ENCODE measurements at regions not wholly inside any gene's neighbourhood (a gene's known extent, or its start where the extent isn't known, plus 50 kb on each side); places are given as distances from the start of the nearest gene placed in this dataset.
A peak's percentile ranks its signal among the peaks of the same experiment; 100 is the strongest.

GRCh38 chr12:115208098-115208497 is 524.1 kb upstream of the TBX3 start:
- FAIRE-seq (no peak), DNase-seq (ENCODE audit: insufficient read length, low spot score) (no peak)
- TF ChIP-seq POLR2A (IDR thresholded peaks at IDR 0.05; ENCODE audit: low read depth, low read length): no peak

DNA sequence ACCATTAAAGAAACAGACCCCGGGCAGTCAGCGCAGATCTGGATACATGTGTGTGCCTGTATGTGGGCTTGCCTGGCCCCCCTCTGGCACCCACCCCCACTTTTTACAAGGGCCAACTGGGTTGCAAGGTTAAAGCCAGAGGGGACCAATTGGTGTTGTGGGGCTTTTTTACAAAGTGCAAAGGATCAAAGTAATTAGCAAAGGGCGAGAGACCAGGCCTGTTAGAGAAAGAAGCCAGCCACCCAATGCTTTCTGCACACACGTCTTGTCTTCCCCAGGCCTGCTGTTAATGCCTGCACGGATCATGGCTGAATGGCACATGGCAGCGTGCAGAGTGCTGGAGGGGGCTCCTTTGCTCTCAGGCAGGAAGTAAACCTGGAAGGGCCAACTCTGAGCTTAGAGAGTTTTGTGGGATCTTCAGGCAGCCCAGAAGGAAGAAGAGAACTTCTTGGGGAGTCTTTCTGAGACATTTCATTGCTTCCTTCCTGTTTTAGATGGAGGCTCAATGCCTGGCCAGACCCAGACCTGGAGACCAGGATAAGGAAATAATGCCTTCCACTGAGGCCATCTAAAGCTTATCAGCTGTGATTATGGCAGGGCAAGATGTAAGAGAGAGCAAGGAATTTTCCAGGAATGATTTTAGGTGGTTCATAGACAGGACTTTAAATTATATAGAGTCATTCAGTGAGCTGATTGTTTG is 523.4 kb upstream of the TBX3 start:
- no peak for FAIRE-seq
- TF ChIP-seq POLR2A (IDR thresholded peaks at IDR 0.05; ENCODE audit: low read depth, low read length): no peak

GRCh38 chr12:115206801-115207200 is 522.8 kb upstream of the TBX3 start:
- FAIRE-seq: no peak
- TF ChIP-seq POLR2A (IDR thresholded peaks at IDR 0.05; ENCODE audit: low read depth, low read length): no peak
- DNase-seq (ENCODE audit: insufficient read length, low spot score): no peak

More for the DNA sequence above, 523.4 kb upstream of the TBX3 start:
- no peak for DNase-seq (ENCODE audit: insufficient read length, low spot score)

GRCh38 chr12:115205755-115206308 is 521.9 kb upstream of the TBX3 start:
- no peak for TF ChIP-seq POLR2A (IDR thresholded peaks at IDR 0.05; ENCODE audit: low read depth, low read length)
- FAIRE-seq (no peak), DNase-seq (ENCODE audit: insufficient read length, low spot score) (no peak)

GRCh38 chr12:115204957-115205754 is 521.2 kb upstream of the TBX3 start:
- no peak for TF ChIP-seq POLR2A (IDR thresholded peaks at IDR 0.05; ENCODE audit: low read depth, low read length)
- peak; percentile 84 for FAIRE-seq
- DNase-seq (ENCODE audit: insufficient read length, low spot score): no peak

DNA sequence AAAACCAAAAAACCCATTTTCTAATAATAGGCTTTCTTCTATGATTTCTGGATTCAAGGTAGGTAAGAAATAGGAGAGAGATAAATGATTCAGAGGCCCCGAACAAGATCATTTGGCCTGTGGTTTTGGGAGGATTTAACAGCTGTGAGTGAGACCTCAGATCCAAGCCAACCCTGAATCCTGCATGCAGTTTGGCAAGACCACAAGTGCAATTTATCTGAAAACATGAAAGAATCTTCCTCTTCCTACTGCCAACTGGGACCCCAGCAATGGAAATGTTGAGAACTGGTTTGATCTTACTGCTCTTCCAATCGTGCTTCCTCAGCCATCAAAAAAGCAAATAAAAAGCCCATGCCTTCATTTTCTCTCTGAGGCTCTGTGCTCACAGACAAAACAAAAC is 519.7 kb upstream of the TBX3 start:
- TF ChIP-seq POLR2A (IDR thresholded peaks at IDR 0.05; ENCODE audit: low read depth, low read length): no peak
- DNase-seq (ENCODE audit: insufficient read length, low spot score): no peak

GRCh38 chr12:115201966-115202365 is 518.0 kb upstream of the TBX3 start:
- no peak for DNase-seq (ENCODE audit: insufficient read length, low spot score)
- no peak for TF ChIP-seq POLR2A (IDR thresholded peaks at IDR 0.05; ENCODE audit: low read depth, low read length)
- no peak for FAIRE-seq

More for the DNA sequence above, 519.7 kb upstream of the TBX3 start:
- FAIRE-seq: peak; percentile 50

DNA sequence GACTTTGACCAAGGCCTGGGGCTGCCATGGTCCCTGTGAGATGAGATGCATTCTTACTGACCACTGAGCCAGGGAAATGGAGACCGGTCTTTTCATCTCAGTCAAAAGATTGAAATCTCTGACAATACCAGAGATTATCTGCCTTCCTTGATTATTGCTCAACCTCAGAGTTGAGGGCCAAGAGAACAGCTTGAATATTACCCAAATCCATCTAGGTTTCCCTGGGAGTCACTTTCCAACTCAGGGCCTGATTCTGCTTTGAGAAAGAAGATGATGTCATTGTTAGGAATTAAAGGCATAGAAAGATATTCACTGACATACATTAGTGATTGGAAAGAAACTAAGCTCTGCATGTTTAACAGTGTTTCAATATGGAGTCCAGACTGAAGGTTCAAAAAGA is 515.9 kb upstream of the TBX3 start:
- DNase-seq (ENCODE audit: insufficient read length, low spot score) (no peak), FAIRE-seq (no peak)
- no peak for TF ChIP-seq POLR2A (IDR thresholded peaks at IDR 0.05; ENCODE audit: low read depth, low read length)

DNA sequence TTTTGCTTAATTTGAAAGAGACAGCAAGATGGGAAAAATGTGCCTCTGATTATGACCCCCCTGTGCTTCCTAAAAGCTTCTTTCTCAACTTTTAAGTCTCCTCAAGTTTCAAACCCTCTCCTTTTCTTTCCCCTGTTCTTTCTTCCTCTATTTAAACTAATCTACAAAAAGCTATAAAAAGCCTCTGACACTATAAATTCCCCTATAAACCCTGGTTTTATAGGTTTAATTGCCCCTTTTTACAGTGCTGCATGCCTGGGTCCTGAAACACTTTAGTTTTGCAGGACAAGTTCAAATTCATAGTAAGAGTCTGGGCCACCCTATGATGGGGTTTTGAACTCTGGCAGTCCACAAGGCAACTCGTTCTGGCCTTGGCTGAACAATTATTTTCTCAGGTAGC is 510.9 kb upstream of the TBX3 start:
- FAIRE-seq: no peak
- no peak for TF ChIP-seq POLR2A (IDR thresholded peaks at IDR 0.05; ENCODE audit: low read depth, low read length)
- no peak for DNase-seq (ENCODE audit: insufficient read length, low spot score)

GRCh38 chr12:115194448-115194847 is 510.5 kb upstream of the TBX3 start:
- TF ChIP-seq POLR2A (IDR thresholded peaks at IDR 0.05; ENCODE audit: low read depth, low read length): no peak
- DNase-seq (ENCODE audit: insufficient read length, low spot score): no peak
- no peak for FAIRE-seq

GRCh38 chr12:115191342-115191741 is 507.4 kb upstream of the TBX3 start:
- DNase-seq (ENCODE audit: insufficient read length, low spot score) (no peak), FAIRE-seq (no peak)
- TF ChIP-seq POLR2A (IDR thresholded peaks at IDR 0.05; ENCODE audit: low read depth, low read length): no peak

DNA sequence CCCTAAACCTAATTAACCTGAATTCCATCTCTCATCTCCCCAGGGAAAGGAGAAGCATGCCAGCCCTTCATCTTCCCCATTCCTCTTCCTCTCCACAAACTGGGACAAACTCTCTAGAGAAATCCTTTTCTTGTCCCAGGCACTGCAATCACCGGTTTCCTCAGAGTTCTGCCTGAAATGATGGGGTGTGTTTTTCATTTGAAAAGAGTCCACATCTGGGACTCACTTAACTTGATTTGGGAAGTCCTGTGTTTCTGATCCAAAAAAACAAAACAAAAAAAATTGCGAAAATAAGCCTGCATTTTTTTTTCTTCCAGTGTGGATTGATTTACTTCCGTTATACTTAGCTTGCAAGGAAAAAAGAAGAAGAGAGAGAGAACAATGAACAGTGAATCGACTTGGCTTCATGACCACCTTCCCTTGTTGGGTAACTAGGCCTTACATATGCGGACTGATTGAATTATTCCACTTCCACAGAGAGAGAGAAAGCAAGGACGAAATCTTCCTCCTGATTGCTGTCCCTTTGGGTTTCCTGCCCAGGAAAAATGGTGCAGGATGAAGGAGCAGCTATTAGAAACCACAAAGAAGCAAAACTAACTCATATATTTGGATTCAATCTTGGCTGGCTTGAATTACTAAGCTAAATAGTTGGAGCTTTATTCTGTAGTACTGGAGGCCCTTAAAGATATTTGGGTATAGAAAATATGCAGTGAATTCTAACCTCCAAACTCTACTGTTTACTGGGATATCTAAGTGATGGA is 506.2 kb upstream of the TBX3 start:
- DNase-seq (ENCODE audit: insufficient read length, low spot score): no peak
- no peak for FAIRE-seq

DNA sequence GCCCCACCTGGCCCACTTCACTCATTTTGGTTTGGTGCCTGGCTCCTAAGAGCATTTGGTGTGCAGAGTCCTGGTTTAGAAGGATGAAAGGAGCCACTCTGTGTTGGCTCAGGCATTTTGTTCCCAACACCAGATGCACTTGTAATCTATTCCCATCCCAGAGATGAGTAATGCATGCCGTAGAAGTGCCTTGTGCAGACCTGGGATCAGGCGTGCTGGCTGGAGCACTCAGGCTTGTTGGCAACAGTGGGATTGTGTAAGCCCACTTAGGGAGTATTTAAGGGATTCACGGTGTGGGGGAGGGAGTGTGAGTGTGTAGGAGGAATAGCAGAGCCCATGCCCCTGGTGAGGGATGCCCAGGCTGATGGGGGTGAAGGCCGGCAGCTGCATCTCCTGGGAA is 501.5 kb upstream of the TBX3 start:
- no peak for TF ChIP-seq POLR2A (IDR thresholded peaks at IDR 0.05; ENCODE audit: low read depth, low read length)
- FAIRE-seq (no peak), DNase-seq (ENCODE audit: insufficient read length, low spot score) (no peak)

More for the DNA sequence above, 506.2 kb upstream of the TBX3 start:
- TF ChIP-seq POLR2A (IDR thresholded peaks at IDR 0.05; ENCODE audit: low read depth, low read length): no peak

DNA sequence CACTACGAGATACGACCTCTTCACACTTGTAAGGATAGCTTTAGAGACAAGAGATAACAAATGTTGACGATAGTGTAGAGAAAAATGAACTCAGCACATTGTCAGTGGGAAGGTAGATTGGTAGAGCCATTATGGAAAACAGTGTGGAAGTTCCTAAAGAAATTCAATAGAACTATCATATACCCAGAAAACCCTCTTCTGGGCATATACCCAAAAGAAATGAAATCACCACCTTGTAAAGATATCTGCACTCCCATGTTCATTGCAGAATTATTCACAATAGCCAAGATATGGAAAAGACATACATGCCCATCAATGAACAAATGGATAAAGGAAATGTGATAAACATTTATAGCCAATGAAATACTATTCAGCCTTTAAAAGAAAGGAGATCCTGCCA is 499.8 kb upstream of the TBX3 start:
- DNase-seq (ENCODE audit: insufficient read length, low spot score) (no peak), FAIRE-seq (no peak)
- no peak for TF ChIP-seq POLR2A (IDR thresholded peaks at IDR 0.05; ENCODE audit: low read depth, low read length)

Measured in H54 (cell line).